ENCODE measurements at regions not wholly inside any gene's neighbourhood (a gene's known extent, or its start where the extent isn't known, plus 50 kb on each side); places are given as distances from the start of the nearest gene placed in this dataset.

DNA sequence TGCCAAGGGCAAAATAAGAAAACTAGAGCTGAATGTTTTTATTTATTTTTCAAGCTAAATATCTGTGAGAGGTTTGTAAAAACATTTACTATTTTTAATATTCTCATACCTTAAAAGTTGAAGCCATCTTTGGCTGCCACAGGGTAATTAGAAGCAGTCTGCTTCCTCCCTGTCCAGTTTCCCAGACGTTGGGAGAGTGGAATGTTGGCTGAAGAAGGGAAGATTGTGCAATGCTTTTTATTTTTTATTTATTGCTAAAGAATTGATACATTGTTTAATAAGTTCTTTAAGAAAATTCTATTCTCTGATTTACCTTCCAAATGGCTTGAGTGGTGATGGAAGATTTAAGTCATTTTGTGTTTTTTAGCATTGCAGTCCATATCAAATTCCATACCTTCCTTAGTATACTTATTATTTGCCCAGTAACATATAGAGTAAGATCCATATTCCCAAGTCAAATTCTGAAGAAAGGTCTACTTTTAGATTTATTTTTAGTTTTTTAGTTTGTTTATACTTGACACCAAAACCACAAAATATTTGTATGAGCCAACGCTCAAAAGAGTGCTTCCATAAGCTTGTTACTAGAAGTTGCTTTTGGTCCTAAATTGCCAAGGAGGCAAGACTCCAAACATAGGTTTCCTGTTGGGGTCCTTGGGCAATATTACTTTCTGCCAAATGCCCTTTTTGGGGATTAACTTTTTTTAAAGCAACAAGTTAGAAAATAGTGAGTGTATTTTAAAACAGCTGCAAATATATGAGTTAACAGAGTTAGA lies 124.0 kb upstream of the CPM start:
- in situ Hi-C loops (cut with HindIII; ENCODE audit: low sequenced_read_pairs) = no loop called here
- DNase-seq (ENCODE audit: low read depth, low spot score) = peak; percentile 43
- TF ChIP-seq, protein P1, sequence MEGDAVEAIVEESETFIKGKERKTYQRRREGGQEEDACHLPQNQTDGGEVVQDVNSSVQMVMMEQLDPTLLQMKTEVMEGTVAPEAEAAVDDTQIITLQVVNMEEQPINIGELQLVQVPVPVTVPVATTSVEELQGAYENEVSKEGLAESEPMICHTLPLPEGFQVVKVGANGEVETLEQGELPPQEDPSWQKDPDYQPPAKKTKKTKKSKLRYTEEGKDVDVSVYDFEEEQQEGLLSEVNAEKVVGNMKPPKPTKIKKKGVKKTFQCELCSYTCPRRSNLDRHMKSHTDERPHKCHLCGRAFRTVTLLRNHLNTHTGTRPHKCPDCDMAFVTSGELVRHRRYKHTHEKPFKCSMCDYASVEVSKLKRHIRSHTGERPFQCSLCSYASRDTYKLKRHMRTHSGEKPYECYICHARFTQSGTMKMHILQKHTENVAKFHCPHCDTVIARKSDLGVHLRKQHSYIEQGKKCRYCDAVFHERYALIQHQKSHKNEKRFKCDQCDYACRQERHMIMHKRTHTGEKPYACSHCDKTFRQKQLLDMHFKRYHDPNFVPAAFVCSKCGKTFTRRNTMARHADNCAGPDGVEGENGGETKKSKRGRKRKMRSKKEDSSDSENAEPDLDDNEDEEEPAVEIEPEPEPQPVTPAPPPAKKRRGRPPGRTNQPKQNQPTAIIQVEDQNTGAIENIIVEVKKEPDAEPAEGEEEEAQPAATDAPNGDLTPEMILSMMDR (IDR thresholded peaks at IDR 0.05; ENCODE audit: low read depth, low read length) = no peak
- H3K4me3 ChIP-seq (ENCODE audit: low read depth, low read length) = no peak overlapping the region

DNA sequence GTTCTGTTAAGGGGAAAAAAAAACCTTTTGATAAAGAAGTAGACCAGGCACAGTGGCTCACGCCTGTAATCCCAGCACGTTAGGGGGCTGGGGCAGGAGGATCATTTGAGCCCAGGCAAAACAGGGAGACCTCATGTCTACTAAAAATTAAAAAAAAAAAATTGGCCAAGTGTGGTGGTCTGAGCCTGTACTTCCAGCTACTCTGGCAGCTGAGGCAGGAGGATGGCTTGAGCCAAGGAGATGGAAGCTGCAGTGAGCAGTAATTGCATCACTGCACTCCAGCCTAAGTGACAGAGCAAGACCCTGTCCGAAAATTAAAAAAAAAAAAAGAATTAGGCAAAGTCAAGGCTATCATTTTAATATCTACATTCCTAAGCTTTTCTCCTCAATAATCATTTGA lies 124.8 kb upstream of the CPM start:
- no peak overlapping the region for H3K4me3 ChIP-seq (ENCODE audit: low read depth, low read length)
- TF ChIP-seq, protein P1 (IDR thresholded peaks at IDR 0.05; ENCODE audit: low read depth, low read length) = no peak
- in situ Hi-C loops (cut with HindIII; ENCODE audit: low sequenced_read_pairs) = no loop called here

DNA sequence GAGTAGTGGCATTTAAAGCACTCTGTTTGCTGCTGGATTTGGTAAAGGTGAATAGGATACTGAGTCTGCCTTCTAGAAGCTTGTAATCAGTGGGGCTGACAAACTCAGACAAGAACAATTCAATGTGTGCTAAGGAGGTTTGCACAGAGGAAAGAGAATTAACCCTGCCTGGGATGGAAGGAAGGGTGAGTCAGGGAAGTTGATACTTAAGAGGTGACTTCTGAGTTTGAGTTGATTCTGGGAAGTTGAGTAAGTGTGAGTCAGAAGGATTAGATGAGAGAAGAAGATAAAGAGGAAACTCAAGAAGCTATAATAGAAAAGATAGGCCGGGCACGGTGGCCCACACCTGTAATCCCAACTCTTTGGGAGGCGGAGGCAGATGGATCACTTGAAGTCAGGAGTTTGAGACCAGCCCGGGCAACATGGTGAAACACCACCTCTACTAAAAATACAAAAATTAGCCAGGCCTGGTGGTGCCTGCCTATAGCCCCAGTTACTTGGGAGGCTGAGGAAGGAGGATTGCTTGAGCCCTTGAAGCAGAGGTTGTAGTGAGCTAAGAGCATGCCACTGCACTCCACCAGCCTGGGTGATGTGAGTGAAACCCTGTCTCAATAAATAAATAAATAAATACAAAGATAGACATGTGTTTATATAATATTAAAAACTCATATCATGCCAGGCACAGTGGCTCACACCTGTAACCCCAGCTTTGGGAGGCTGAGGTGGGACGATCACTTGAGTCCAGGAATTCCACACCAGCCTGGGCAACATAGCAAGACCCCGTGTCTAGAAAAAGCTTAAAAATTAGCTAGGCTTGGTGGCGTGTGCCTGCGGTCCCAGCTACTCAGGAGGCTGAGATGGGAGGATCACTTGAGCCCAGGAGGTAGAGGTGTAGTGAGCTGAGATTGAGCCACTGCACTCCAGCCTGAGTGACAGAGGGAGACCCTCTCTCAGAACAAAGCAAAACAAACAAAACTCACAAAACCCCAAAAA lies 126.8 kb upstream of the CPM start:
- in situ Hi-C loops (cut with HindIII; ENCODE audit: low sequenced_read_pairs) = no loop called here
- TF ChIP-seq, protein P1 (IDR thresholded peaks at IDR 0.05; ENCODE audit: low read depth, low read length) = no peak
- DNase-seq (ENCODE audit: low read depth, low spot score) = peak; percentile 87
- no peak overlapping the region for H3K4me3 ChIP-seq (ENCODE audit: low read depth, low read length)

More for the DNA sequence above, 124.8 kb upstream of the CPM start:
- no peak for DNase-seq (ENCODE audit: low read depth, low spot score)

DNA sequence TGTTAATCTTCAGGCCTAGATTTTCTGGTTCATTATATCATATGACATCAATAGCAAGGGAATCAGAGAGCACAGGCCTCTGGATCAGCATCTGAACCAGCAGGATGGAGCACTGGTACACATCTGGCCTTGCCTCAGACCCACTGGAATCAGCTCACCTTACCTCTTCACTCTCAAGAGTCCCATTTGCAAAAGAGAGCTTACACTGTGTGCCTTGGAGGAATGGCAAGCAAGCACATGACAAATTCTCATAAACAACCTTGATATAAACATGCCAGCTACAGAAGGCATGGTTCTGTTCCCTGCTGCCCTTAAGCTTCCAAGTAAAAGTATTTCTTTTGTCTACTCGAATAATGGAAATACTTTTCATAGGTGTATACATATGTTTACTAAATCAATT lies 128.6 kb upstream of the CPM start:
- TF ChIP-seq, protein P1 (IDR thresholded peaks at IDR 0.05; ENCODE audit: low read depth, low read length) = no peak
- no peak overlapping the region for H3K4me3 ChIP-seq (ENCODE audit: low read depth, low read length)
- in situ Hi-C loops (cut with HindIII; ENCODE audit: low sequenced_read_pairs) = no loop called here
- no peak for DNase-seq (ENCODE audit: low read depth, low spot score)

DNA sequence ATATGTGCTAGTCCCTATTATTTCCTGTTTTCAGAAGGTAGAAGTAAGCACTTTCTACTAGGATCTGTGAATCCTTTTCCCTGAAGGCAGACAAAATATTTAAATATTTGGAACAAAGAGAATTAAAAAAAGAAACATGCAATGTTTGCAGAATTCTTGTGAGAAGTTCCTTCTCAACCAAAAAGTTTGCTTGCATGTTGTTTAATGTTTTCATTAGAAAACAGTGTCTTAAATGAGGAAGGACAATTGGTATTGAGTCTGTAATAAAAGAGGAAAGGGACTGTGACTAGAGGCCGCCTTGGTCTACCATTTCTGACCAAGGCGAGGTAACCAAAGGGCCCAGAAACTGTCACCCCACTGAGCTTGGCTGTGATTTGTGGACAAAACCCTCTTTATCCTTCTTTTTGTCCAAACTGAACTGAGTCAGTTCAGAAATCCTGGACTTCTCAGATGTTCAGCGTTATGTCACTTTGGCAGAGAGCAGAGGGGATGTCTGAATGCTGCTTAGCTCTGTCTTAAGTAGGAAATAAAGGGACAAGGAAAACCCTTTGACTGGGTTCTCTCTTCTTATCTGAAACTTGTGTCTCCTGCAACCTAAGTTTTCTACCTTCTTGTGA lies 129.8 kb upstream of the CPM start:
- no peak overlapping the region for H3K4me3 ChIP-seq (ENCODE audit: low read depth, low read length)
- in situ Hi-C loops (cut with HindIII; ENCODE audit: low sequenced_read_pairs) = no loop called here
- DNase-seq (ENCODE audit: low read depth, low spot score) = no peak

More for the DNA sequence above, 129.8 kb upstream of the CPM start:
- TF ChIP-seq, protein P1 (IDR thresholded peaks at IDR 0.05; ENCODE audit: low read depth, low read length) = no peak

All from astrocyte of the spinal cord (primary cell).